GM19328 (cell line): ENCODE measurements at regions not wholly inside any gene's neighbourhood (a gene's known extent, or its start where the extent isn't known, plus 50 kb on each side); places are given as distances from the start of the nearest gene placed in this dataset.
"Not testable (repeated sequence)": the region's sequence is repeated elsewhere in the genome, so short reads cannot be mapped to it uniquely, and the experiment has no call there.

Source experiments
- ATAC-seq: cut with Tn5 transposase; IDR thresholded peaks from one replicate; pipeline ENCODE4 v1.9.1; 2021; ENCODE audit warnings: mild to moderate bottlenecking, moderate library complexity; ENCODE audit not compliant: unreplicated experiment

DNA sequence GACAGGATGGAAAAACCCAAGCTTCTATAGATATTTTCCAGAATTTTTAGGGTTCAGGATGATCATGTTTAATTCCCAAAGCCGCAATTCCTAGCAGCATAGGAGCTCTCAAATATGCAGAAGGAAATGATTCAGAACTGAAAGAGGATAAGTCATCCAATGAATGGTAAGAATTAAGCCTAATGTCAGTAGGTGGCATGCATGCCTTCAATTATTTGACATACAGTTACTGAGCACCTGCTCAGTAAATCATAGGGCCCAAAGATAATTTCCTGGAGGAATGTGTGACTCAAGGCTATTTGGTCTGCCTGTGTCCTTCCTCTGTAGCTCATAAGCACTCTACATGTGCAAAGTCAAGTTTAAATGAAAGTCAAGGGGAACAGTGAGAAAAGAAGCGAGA is 116.8 kb upstream of the SLC38A4 start:
- no peak for ATAC-seq

DNA sequence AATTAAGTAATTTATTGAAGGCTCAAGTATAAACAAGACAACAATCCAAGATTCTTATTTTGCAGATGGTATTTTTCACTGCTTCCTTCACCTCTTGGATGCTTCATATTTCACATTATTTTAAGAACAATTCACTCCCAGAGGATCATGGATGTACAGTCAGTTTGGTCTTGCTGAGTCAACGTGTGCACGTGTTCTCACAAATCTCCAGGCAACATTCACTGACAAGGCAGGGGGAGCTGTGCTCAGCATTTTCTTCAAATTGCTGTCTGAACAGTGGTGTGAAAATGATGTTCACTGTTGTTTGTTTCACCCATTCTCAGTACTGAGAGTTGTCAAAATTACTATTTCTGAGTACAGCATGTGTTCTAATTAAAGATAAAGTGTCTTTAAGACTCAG is 118.3 kb upstream of the SLC38A4 start:
- ATAC-seq, result no peak

DNA sequence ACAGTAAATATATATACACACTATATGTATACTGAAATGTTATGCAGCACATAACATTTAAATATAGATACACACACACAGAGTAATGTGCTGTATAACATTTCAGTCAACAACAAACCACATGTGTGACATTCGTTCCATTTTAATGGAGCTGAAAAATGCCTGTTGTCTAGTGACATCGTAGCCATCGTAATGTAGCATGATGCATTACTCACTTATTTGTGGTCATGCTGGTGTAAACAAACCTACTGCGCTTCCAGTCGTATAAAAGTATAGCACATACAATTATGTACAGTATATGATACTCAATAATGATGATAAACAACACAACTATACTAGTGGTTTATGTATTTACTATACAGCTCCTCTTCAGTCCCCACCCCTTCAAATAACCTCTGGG is 119.0 kb upstream of the SLC38A4 start:
- no peak for ATAC-seq

DNA sequence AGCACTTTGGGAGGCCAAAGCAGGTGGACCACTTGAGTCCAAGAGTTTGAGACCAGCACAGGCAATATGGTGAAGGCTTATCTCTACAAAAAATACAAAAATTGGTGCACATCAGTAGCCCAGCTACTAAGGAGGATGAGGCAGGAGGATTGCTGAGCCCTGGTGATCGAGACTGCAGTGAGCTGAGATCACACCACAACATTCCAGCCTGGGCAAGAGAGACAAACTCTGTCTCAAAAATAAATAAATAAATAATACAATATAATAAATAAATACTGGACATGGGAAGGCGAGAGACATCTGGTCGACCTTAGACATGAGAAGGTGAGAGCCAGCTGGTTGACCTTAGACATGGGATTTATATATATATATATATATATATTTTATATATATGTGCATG is 119.8 kb upstream of the SLC38A4 start:
- no peak for ATAC-seq

DNA sequence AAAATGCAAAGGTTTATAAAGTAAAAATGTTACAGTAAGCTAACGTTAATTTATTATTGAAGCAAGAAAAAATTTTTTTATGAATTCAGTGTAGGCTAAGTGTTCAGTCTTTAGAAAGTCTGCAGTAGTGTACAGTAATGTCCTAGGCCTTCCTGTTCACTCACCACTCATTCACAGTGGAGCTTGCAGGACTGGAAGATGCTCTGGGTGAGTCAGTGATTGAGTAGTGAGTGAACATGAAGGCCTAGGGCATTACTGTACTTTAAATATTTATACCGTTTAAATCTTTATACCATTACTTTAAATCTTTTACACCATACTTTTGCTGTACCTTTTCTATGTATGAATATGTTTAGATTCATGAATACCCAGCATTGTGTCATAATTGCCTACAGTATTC is 120.3 kb upstream of the SLC38A4 start:
- no peak for ATAC-seq

DNA sequence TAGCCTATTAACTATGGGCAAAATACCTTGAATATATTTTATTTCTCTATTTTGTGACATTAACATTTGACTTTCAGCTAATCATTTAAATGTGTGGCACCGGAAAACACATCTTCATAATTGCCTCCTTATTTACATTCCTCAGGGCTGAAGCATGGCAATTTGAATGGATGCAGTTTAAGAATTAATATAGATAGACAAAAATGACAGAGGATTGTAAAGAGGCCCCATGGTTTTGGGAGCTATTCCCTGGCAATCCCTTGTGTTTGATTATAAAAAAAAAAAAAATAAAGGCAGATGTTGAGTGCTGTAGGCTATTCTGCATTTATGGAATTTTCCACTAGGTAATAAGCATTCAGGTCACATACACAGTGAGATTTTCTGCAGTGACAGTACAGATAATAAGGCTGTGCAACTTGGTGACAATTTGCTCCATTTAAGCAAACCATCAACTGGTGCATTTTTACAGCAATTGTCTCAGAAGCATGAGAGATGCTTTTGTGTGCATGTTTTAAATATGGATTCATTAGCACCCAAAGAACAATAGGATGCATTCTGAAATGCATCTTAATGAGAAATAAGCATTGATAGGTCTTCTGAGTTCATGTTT is 123.2 kb upstream of the SLC38A4 start:
- ATAC-seq, result no peak

DNA sequence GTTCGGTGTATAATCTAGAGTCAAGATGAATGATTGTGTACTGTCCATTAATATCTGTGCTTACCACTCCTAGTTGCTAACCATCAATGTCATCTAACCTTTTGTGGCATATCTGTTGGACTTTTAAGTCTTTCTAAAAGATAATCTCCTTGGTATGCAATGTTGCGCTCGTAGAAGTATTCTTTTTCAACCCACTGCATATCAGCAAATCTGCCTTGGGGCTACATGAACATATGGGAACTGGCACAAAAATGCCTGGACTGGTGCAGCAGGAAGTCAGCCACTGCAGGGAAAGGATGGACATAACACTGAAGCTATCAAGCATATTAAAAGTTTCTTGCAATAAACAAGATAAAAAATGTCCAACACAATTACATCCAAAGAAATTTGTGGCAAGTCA is 124.3 kb upstream of the SLC38A4 start:
- no peak for ATAC-seq

DNA sequence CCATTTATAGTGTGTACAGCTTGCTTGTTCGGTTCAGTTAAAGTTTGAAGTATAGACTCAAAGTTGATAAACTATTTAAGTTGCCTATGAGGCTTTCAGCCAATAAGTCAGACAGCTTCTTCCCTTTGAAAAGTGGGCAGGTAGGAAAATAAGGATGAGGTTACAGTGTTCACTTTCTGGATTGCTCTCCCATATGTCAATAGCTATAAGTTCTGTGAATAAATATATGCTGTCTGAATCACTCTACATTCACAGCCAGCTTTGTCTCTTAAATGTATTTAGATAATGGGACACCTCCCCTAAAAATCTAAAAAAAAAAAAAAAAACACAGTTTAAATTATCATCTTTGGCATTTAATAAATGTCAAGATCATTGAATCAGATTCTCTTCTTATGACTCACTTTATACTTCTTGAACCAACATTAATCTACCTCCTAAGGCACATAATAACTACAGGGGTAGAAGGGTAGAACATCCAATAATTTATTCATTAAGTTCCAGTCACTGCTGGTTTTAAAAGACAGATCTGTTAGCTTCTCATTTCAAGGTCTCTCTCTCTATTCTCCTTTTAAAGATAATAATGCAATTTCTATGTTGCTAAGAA is 126.4 kb upstream of the PCED1B start:
- ATAC-seq, result no peak

DNA sequence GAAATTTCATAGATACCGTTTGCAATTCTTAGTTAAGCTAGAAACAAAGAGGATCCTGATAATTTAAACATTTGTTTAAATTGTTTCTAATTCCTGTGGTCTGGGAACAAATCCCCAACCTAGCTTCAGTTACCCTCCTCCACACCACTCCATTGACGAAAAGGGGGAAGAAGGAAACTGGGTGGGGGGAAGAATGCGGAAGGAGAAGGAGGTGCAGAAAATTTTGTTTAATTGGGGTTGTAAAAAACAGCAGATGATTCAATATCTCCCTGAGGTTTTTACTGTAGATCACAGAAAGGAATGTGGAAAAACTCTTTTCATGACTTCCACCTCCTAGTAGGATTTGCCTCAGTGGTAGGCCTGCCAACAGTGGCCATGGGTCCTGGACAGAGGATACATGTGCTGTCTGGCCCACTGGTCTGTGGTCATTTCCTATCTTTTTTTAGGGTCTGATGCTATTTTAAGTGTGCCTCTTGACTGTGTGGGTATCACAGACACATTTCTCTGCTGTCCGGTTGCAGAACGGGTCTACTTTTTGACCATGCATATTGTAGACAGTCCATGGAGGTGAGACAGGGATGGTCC is 122.9 kb upstream of the PCED1B start:
- no peak for ATAC-seq

DNA sequence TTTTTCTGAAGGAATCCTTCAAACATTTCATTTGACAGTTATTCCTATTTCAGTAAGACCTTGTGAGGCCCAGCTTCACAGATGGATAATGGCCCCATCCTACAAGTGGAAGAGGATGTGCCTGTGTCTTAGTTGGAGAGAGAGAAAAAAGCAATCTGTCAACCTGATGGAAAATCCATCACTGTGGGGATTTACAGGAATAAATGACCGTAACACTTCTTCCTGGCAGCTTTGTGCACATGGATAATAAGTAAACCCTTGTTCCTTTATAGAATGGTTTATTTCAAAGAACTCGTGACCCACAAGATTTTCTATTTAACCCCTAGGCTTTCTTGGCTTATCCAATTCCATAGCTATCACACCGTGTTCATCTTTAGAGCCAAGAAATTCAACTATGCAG is 121.4 kb upstream of the PCED1B start:
- ATAC-seq, result no peak

DNA sequence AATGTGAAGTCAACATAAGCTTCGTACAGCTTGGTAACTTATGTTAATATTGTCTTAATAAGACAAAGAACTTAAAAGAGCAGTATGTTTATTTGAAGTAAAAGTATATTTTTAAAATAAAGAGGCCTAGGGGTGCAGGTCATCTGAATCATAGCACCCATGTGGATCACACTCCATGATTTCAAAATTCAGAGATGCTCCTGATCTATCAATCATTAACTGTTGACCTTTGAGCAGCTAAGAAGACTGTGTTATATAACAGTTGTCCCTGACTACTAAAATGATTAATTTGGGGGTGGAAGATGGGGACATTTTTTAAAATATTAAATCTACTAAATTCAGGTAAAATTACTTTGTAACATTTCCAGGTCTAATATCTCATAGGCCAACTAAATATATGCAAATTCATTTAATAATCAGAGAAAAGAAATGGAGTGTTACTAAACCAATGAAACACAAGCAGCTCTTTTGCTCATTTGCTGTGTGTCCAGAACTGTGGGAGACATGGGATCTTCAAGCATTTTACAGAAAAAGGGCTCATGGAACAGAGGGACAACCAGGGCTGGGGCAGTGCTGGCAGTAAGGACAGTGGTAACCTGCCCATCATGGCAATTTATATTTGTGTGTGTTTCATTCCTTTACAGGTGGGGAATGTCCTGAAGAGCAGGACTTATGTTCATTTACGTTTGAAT is 120.7 kb upstream of the PCED1B start:
- ATAC-seq, result no peak

DNA sequence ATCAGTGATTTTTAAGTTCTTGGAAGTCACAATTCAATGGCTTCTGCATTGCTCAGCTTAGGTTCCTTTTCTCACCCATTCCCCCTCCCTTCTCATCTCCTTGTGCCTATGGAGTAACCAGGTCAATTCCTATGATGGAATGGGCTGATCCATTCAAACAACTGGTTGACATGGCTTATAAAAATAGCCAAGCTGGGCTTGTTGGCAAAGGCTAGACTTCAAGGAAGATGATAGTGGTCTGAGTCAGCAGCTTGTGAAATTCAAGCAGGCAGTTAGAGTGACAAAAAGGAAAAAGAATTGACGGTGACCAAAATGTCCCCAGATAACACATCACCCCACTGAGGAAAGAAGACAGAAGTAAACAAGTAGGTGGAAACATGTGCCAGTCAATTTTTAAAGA is 119.9 kb upstream of the PCED1B start:
- no peak for ATAC-seq

DNA sequence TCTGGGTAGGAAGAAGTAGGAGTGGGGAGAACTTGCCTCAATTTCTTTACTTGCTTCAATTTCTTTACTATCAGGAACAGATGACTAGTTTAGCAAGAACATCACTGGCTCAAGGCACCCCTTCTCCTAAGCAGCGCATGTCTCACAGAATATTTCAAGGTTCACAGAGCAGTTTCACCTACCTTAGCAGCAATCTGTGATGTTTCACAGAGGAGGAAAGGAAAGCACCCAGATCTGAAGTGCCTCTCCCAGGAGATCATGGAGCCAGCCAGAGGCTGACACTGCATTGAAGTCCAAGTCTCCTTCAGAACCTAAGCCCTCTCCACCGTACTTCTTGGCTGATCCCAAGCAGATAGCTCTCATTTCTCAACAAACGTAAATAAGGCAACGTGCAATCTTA is 118.7 kb upstream of the PCED1B start:
- no peak for ATAC-seq

DNA sequence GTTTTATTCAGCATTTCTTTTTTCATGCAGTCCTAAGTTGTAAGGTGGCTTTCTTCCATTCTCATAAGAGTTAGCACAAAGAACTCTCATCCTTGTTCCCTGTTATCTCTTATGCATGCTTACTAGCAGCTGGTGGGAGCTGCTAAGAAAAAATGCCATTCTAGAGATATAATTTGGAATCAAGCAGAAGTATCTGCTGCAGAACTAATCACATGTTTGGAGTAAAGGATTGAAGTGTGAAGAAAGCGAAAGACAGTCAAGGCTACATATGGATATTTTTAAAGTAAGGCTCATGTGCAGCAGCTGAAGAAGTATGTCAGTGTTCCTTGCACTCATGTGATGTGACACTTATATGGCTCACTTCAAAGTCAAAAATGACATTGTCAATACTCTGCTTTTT is 116.2 kb upstream of the PCED1B start:
- no peak for ATAC-seq

DNA sequence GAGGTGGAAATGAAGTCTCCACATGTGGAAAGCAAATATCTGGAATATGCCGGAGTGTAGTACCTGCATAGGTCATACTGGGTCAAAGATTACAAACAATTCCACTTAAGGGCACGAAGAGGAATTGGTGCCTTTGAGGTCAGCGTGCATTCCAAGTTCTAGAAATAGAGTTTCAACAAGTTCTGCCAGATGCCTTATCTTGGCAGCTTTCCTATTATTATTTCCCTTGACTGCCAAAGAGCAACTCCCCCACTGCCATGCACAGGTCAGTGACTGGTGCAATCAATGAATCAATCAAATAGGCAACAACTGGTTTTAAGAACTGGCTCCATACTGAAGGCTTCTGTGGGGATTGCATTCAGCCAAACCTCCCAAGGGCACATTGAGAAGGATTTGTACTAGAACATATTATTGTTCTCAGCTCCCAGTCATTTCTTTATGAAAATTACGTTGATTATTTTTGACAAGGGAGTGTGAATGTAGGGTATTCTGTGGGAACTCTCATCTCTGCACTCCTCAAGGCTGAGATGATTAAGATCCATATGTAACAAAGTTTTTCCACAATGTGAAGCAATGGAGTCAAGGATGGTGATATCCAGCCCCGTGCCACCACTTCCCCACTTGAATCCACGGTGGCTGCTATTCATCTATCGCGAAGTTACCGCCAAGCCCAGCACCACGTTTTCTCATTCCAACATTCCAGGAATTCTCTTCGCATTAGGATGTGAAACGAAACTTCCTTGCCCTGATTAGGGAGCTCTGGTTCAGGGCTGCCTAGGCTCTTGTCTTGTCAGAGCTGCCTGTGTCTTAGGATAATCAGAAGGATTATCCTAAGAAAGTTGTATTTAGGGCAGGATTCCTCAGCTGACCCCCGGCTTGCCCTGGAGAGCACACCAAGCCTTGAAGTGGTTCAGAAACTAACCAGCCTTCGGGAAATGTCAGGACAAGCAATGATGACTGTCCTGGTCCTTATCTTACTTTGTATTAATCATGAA is 115.1 kb upstream of the PCED1B start:
- ATAC-seq, result no peak

DNA sequence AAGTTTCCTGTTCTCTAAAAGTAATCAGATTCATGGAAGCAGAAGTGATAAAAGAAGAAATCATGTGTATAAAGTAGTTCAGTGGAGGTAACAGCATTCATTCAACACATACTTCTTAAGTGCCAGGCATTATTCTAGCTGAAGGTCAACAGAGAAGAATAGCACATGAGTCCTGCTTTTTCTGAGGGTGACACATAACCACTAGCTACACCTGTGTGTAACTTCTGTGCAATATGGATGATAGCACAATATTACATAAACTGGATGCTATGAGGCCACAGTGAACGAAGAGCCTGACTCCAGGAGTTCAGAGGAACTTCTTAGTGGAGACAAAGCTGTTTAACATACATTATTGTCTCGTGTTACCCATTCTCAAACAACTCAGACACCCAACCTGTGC is 114.3 kb upstream of the PCED1B start:
- ATAC-seq, result no peak

DNA sequence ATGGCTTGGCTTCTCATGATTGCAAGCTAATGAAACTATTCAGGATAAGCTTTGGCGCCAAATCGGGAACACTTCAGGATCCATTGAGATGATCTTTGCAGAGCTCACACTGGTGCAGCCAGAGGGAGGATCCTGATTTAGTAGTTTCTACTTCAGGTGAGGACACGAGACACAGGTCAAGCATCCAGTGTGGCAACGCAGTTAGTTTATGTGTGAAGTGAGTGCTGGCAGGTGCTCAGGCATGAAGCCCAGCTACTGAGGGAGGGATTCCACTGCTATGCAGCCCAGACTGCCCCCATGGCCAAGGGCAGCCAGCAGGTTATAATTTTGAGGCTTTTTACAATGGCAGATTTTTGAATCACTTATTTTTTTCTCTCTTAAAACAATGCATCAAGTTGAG is 113.5 kb upstream of the PCED1B start:
- no peak for ATAC-seq

DNA sequence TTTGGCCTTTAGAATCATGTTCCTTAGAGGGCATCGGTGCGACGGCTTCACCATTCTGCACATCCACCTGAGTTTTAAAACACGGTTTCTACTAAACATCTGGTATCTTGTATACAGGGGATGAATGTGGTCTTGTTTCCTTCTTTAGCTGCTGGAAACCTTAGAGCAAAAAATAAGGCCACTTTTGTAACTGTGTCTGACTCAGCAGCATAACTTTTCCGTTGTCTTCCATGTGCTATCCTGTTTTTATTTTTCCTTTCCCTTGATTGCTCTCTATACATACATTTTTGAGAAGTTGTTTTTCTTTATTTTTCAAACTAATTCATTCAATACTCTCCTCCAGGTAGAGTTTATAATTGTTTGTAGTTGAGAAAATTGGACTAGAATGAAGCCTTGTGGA is 108.8 kb upstream of the PCED1B start:
- ATAC-seq, result no peak

DNA sequence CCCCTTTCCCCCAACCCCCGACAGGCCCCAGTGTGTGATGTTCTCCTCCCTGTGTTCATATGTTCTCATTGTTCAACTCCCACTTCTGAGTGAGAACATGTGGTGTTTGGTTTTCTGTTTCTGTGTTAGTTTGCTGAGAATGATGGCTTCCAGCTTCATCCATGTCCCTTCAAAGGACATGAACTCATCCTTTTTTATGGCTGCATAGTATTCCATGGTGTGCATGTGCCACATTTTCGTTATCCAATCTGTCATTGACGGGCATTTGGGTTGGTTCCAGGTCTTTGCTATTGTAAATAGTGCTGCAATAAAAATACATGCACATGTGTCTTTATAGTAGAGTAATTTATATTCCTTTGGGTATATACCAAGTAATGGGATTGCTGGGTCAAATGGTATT is 105.5 kb upstream of the PCED1B start:
- ATAC-seq, result not testable (repeated sequence)

DNA sequence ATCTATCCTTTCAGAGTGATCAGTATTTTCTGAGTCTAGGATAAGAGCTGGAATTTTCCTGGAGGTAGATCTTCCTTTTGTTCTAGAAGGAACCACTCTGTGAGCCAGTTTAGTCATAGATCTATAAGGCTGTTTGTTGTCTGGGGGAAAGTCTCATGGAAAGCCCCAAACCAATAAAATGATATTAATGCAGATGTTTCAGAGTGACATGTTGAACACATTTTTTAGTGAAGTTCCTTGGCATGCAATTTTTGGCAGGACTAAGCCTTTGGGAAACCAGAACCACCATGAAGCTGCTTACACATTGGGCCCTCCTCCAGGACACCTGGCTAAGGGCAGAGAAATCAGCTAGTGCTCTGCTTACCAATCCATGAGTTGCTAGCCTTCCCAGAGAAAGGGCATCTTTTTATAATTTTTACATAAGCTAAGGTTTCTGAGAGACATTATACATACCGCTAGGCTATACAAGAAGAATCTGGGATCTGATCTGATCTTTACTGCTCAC is 101.5 kb upstream of the PCED1B start:
- no peak for ATAC-seq

DNA sequence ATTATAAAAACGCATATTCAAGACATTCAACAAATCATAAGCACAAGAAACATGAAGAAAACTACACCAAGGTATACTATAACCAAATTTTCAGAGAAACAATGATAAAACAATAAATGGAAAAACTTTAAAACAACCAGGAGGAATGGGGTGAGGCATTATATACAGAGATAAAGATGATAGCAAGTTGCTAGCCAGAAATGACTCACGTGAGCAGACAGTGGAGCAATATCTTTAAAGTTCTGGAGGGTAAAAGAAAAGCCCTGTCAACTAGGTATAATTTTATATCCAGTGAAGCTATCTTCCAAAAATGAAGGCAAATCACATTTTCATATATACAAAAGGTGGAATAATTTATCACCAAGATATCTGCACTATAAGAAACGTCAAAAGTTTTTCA is 97.8 kb upstream of the PCED1B start:
- ATAC-seq, result no peak
